WTC11 (cell line): ENCODE measurements at regions not wholly inside any gene's neighbourhood (a gene's known extent, or its start where the extent isn't known, plus 50 kb on each side); places are given as distances from the start of the nearest gene placed in this dataset.

ENCODE experiments used
- ATAC-seq: fragments of 200-7000 bp; cut with Tn5 transposase; 2 replicates; pipeline ENCODE4 v1.10.0; 2021; ENCODE audit warnings: mild to moderate bottlenecking, moderate library complexity
- CTCF ChIA-PET: fragments of 300-600 bp; sonication (Branson Sonifier 250); formaldehyde crosslinking; loops from one replicate; lab custom pipeline; 2021; ENCODE audit warnings: antibody characterized with exemption; lab: Charles Lee
- POLR2A ChIA-PET: fragments of 350-600 bp; sonication (Branson Sonifier 250); formaldehyde crosslinking; loops from one replicate; lab custom pipeline; 2021; ENCODE audit warnings: antibody characterized with exemption; lab: Charles Lee
- DNase-seq: peaks from one replicate; pipeline ENCODE4 v3.0.0; 2021; ENCODE audit warnings: low spot score
- H3K27ac Mint-ChIP-seq: 2 replicates; pipeline ENCODE4 v1.8.0; 2021; ENCODE audit warnings: mixed read lengths
- H3K27me3 Mint-ChIP-seq: 2 replicates; pipeline ENCODE4 v1.8.0; 2021; ENCODE audit warnings: low read depth, mild to moderate bottlenecking, moderate library complexity, mixed read lengths
- H3K36me3 Mint-ChIP-seq: 2 replicates; pipeline ENCODE4 v1.8.0; 2021; ENCODE audit warnings: mixed read lengths
- H3K4me1 Mint-ChIP-seq: 2 replicates; pipeline ENCODE4 v1.8.0; 2022; ENCODE audit warnings: mixed read lengths
- H3K4me3 Mint-ChIP-seq: 2 replicates; pipeline ENCODE4 v1.8.0; 2021; ENCODE audit warnings: mild to moderate bottlenecking, moderate library complexity, mixed read lengths
- H3K9me3 Mint-ChIP-seq: 2 replicates; pipeline ENCODE4 v1.8.0; 2021; ENCODE audit warnings: mixed read lengths
- AFF4 ChIP-seq: sonication (generic); formaldehyde crosslinking; IDR thresholded peaks from 2 replicates; pipeline ENCODE4 v1.8.1; 2023; ENCODE audit warnings: mild to moderate bottlenecking, missing genetic modification reagents, borderline replicate concordance
- ATF1 ChIP-seq: sonication (generic); formaldehyde crosslinking; IDR thresholded peaks from 2 replicates; pipeline ENCODE4 v1.8.1; 2023; ENCODE audit warnings: mild to moderate bottlenecking, moderate library complexity, missing genetic modification reagents
- ATF2 ChIP-seq: sonication (generic); formaldehyde crosslinking; IDR thresholded peaks from 2 replicates; pipeline ENCODE4 v1.8.1; 2022; ENCODE audit warnings: low read depth, missing genetic modification reagents, borderline replicate concordance
- ATF3 ChIP-seq: sonication (generic); formaldehyde crosslinking; conservative IDR thresholded peaks from 2 replicates; pipeline ENCODE4 v1.8.1; 2022; ENCODE audit warnings: mild to moderate bottlenecking, missing genetic modification reagents
- ELF4 ChIP-seq: sonication (generic); formaldehyde crosslinking; IDR thresholded peaks from 2 replicates; pipeline ENCODE4 v1.8.1; 2022; ENCODE audit warnings: low read depth, mild to moderate bottlenecking, moderate library complexity, missing genetic modification reagents
- EMX1 ChIP-seq: fragments of 250-450 bp; sonication (Bioruptor Pico); IDR thresholded peaks from 2 replicates; pipeline ENCODE4 v1.8.0; 2021; ENCODE audit warnings: mild to moderate bottlenecking
- FOXJ3 ChIP-seq: sonication (generic); formaldehyde crosslinking; IDR thresholded peaks from 2 replicates; pipeline ENCODE4 v1.9.0; 2021; ENCODE audit warnings: missing genetic modification reagents, mild to moderate bottlenecking, borderline replicate concordance
- FOXP1 ChIP-seq: sonication (generic); formaldehyde crosslinking; IDR thresholded peaks from 2 replicates; pipeline ENCODE4 v1.8.0; 2022; ENCODE audit warnings: missing genetic modification reagents, mild to moderate bottlenecking, moderate library complexity, borderline replicate concordance
- GABPB1 ChIP-seq: sonication (generic); formaldehyde crosslinking; IDR thresholded peaks from 2 replicates; pipeline ENCODE4 v1.8.1; 2023; ENCODE audit warnings: mild to moderate bottlenecking, missing genetic modification reagents
- GTF2I ChIP-seq: fragments of 250-450 bp; sonication (Bioruptor Pico); conservative IDR thresholded peaks from 2 replicates; pipeline ENCODE4 v1.4.0; 2021; ENCODE audit warnings: mild to moderate bottlenecking
- IRF2 ChIP-seq: sonication (generic); formaldehyde crosslinking; IDR thresholded peaks from 2 replicates; pipeline ENCODE4 v1.8.0; 2022; ENCODE audit warnings: low read depth, missing genetic modification reagents, borderline replicate concordance
- MYBL2 ChIP-seq: sonication (generic); formaldehyde crosslinking; IDR thresholded peaks from 2 replicates; pipeline ENCODE4 v1.8.1; 2023; ENCODE audit warnings: mild to moderate bottlenecking, moderate library complexity, missing genetic modification reagents
- NR1H2 ChIP-seq: sonication (generic); formaldehyde crosslinking; IDR thresholded peaks from 2 replicates; pipeline ENCODE4 v1.9.0; 2021; ENCODE audit warnings: mild to moderate bottlenecking, moderate library complexity, missing genetic modification reagents
- PRRX2 ChIP-seq: fragments of 250-450 bp; sonication (Bioruptor Pico); IDR thresholded peaks from 2 replicates; pipeline ENCODE4 v1.8.0; 2021; ENCODE audit warnings: mild to moderate bottlenecking
- RELA ChIP-seq: sonication (generic); formaldehyde crosslinking; IDR thresholded peaks from 2 replicates; pipeline ENCODE4 v1.8.1; 2022; ENCODE audit warnings: missing genetic modification reagents, mild to moderate bottlenecking, borderline replicate concordance
- USF2 ChIP-seq: sonication (generic); formaldehyde crosslinking; IDR thresholded peaks from 2 replicates; pipeline ENCODE4 v1.8.1; 2023; ENCODE audit warnings: mild to moderate bottlenecking, missing genetic modification reagents, moderate library complexity
- ZNF416 ChIP-seq: fragments of 250-450 bp; sonication (Bioruptor Pico); IDR thresholded peaks from 2 replicates; pipeline ENCODE4 v1.9.0; 2021; ENCODE audit warnings: mild to moderate bottlenecking, inconsistent platforms

DNA sequence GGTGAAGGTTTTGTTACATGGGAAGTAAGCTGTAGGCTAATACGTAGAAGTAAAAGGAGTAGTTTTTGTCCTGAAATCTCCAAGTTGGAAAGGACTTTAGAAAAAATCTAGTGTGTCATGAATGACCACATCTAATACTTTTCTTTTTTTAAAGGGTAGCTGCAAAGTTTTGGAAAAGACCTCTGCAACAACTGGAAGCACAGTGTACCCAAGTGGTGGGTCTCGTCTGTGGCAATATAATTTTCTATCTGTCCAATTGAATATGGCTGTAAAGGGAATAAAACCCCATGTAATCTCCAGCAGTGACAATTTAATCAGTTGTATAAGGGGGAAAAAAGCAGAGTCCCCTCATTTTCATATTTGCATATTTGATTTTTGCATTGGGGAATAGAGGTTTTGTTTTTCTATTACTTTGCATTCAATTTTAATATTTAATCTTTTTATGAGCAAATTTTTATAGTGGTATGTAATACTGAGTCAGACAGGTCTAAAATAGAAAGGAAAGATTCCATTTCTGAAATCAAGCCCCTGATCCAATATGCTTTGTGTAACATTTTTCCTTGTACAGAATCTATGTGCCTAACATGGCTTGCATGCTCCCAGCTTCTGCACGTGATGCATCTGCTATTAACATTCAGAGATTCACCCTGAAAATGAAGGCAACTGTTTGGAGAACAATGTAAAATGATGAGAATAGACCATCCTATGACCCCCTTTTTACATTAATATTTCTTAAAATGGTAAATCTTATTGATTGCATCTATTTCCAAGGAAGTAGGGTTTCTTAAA, 531.4 kb downstream of the ZIC1 start (continued):
- no peak for TF ChIP-seq FOXJ3 (CRISPR knock-in tag)

DNA sequence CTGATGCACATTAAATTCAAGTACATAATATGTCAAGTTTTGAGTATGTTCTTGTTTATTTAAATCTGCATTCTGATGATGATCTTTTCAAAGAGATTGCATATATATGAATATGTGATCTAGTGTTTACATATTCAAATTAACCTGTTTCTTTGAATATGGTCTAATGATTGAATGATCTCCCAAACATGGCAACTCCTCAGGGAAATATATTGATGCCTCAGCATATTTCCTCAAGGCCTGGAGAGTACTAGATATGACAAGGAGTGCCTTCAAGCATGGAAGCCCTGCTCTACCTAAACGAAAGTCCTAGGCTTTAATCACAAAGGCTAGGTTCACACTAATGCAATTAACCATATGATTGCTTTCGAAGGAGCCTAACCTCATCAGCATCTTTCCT, 532.8 kb downstream of the ZIC1 start:
- H3K36me3 Mint-ChIP-seq: no peaks in the 10 kb centered on the region
- H3K27me3 Mint-ChIP-seq: no peaks in the 10 kb centered on the region
- TF ChIP-seq NR1H2 (no peak), RELA (CRISPR knock-in tag) (no peak), GABPB1 (CRISPR knock-in tag) (no peak), ZNF416 (CRISPR knock-in tag) (no peak), ATF2 (CRISPR knock-in tag) (no peak), GTF2I (CRISPR knock-in tag) (no peak), ATF3 (CRISPR knock-in tag) (no peak), AFF4 (CRISPR knock-in tag) (no peak), USF2 (CRISPR knock-in tag) (no peak), PRRX2 (CRISPR knock-in tag) (no peak), EMX1 (CRISPR knock-in tag) (no peak), ATF1 (CRISPR knock-in tag) (no peak), IRF2 (CRISPR knock-in tag) (no peak)
- DNase-seq: no peak
- no peak overlapping the region for H3K4me3 Mint-ChIP-seq
- H3K27ac Mint-ChIP-seq: no peak overlapping the region
- ChIA-PET CTCF (no interaction called here), POLR2A (no interaction called here)
- no peak for ATAC-seq
- H3K4me1 Mint-ChIP-seq: peaks cover 58% of the 10 kb centered on the region
- no peaks in the 10 kb centered on the region for H3K9me3 Mint-ChIP-seq

GRCh38 chr3:147943265-147943945, 534.2 kb downstream of the ZIC1 start:
- Mint-ChIP-seq H3K4me3 (no peak overlapping the region), H3K9me3 (no peaks in the 10 kb centered on the region), H3K27ac (no peak overlapping the region), H3K36me3 (no peaks in the 10 kb centered on the region), H3K4me1 (peaks cover 48% of the 10 kb centered on the region), H3K27me3 (no peaks in the 10 kb centered on the region)
- no peak for DNase-seq
- ChIA-PET CTCF (no interaction called here), POLR2A (no interaction called here)
- ATAC-seq: no peak
- TF ChIP-seq EMX1 (CRISPR knock-in tag) (no peak), ELF4 (CRISPR knock-in tag) (no peak), FOXP1 (CRISPR knock-in tag) (no peak), IRF2 (CRISPR knock-in tag) (no peak), MYBL2 (CRISPR knock-in tag) (no peak)
